Breast epithelium (tissue), 4 donors: ENCODE measurements at regions not wholly inside any gene's neighbourhood (a gene's known extent, or its start where the extent isn't known, plus 50 kb on each side); places are given as distances from the start of the nearest gene placed in this dataset.

Source experiments
- DNase-seq, 2 donors: peaks; one replicate each; pipeline ENCODE4 v3.0.0-alpha.2; 2019; ENCODE audit warnings: low spot score in 2 of 2
- H3K27ac ChIP-seq, 2 donors: fragments of 200-600 bp; sonication (generic) in 1 of 2; one replicate each; pipeline ENCODE4 v1.5.1; 2016 to 2019; ENCODE audit warnings: mild to moderate bottlenecking in 1 of 2
- H3K27me3 ChIP-seq, 2 donors: fragments of 200-600 bp; sonication (generic) in 1 of 2; one replicate each; pipeline versions ENCODE4 v1.5.1 to v1.6.0; 2017 to 2019; ENCODE audit warnings: control low read depth in 1 of 2, mild to moderate bottlenecking in 1 of 2
- H3K36me3 ChIP-seq: fragments of 200-600 bp; one replicate; pipeline ENCODE4 v1.5.1; 2019
- H3K4me1 ChIP-seq, 2 donors: fragments of 200-600 bp; sonication (generic); one replicate each; pipeline ENCODE4 v1.5.1; 2016 to 2019; ENCODE audit warnings: control low read depth in 1 of 2
- H3K4me3 ChIP-seq, 3 donors: fragments of 200-600 bp; sonication (generic); 1 replicate in 2 of 3; 2 replicates in 1 of 3; pipeline ENCODE4 v1.5.1; 2016 to 2019; ENCODE audit warnings: mild to moderate bottlenecking in 3 of 3, moderate library complexity in 2 of 3
- H3K9me3 ChIP-seq, 2 donors: fragments of 200-600 bp; sonication (generic) in 1 of 2; one replicate each; pipeline ENCODE4 v1.5.1; 2016 to 2019; ENCODE audit warnings: control low read depth in 1 of 2
- CTCF ChIP-seq, 3 donors: fragments of 450-650 bp; IDR thresholded peaks; one replicate each; pipeline ENCODE4 v1.5.1; 2016 to 2017; ENCODE audit warnings: antibody characterized with exemption in 3 of 3, mild to moderate bottlenecking in 3 of 3, moderate library complexity in 3 of 3
- POLR2A ChIP-seq: fragments of 450-650 bp; IDR thresholded peaks from one replicate; pipeline ENCODE4 v1.6.1; 2016; ENCODE audit warnings: antibody characterized with exemption, mild to moderate bottlenecking, moderate library complexity
- POLR2AphosphoS5 ChIP-seq, 3 donors: sonication (generic); formaldehyde crosslinking; IDR thresholded peaks; one replicate each; pipeline ENCODE4 v1.6.1; 2017; ENCODE audit warnings: antibody characterized with exemption in 3 of 3
- intact Hi-C: fragments of 100-400 bp; cut with DNase I; formaldehyde crosslinking; loops from one replicate; pipeline ENCODE4 v1.15.1; 2023; ENCODE audit warnings: low total_unique reads

- Histone ChIP-seq H3K4me3 (no peak overlapping the region), H3K4me1 (no peaks in the 10 kb centered on the region), H3K27ac (no peak overlapping the region), H3K36me3 (no peaks in the 10 kb centered on the region), H3K27me3 (peaks cover 0 to 39% of the 10 kb centered on the region in 2 donors), H3K9me3 (no peaks in the 10 kb centered on the region)
- intact Hi-C loops: loop anchor here (5.0 kb wide), 1 partner anchor 747 kb away; no protein-coding TSS in a partner anchor
- no peak for DNase-seq
- no peak for TF ChIP-seq POLR2AphosphoS5 (IDR thresholded peaks at IDR 0.05)
These were observed 313.0 kb upstream of the MYT1L start for GRCh38 chr2:2644040-2644439.

GRCh38 chr2:2642906-2643890 is 312.1 kb upstream of the MYT1L start:
- H3K4me1 ChIP-seq: no peaks in the 10 kb centered on the region
- no peak overlapping the region for H3K27ac ChIP-seq
- no peaks in the 10 kb centered on the region for H3K36me3 ChIP-seq
- H3K27me3 ChIP-seq: peaks cover 0 to 48% of the 10 kb centered on the region in 2 donors
- H3K4me3 ChIP-seq: no peak overlapping the region
- TF ChIP-seq POLR2AphosphoS5 (IDR thresholded peaks at IDR 0.05) (no peak), POLR2A (no peak), CTCF (IDR thresholded peaks at IDR 0.05) (no peak)
- no peak for DNase-seq
- intact Hi-C loops: loop anchor here (5.0 kb wide), 1 partner anchor 746 kb away; no protein-coding TSS in a partner anchor
- H3K9me3 ChIP-seq: no peaks in the 10 kb centered on the region

- Histone ChIP-seq H3K27ac (no peak overlapping the region), H3K4me3 (no peak overlapping the region), H3K9me3 (no peaks in the 10 kb centered on the region), H3K4me1 (no peaks in the 10 kb centered on the region), H3K36me3 (no peaks in the 10 kb centered on the region), H3K27me3 (peaks cover 0 to 48% of the 10 kb centered on the region in 2 donors)
- intact Hi-C loops: loop anchor here (5.0 kb wide), 1 partner anchor 744 kb away; no protein-coding TSS in a partner anchor
- DNase-seq: no peak
- no peak for TF ChIP-seq POLR2A
- no peak for TF ChIP-seq CTCF (IDR thresholded peaks at IDR 0.05)
- no peak for TF ChIP-seq POLR2AphosphoS5 (IDR thresholded peaks at IDR 0.05)
These were observed 310.7 kb upstream of the MYT1L start for GRCh38 chr2:2641541-2642410.

- H3K36me3 ChIP-seq: no peaks in the 10 kb centered on the region
- H3K27me3 ChIP-seq: peaks cover 0 to 47% of the 10 kb centered on the region in 2 donors
- no peaks in the 10 kb centered on the region for H3K9me3 ChIP-seq
- H3K4me1 ChIP-seq: no peaks in the 10 kb centered on the region
- no peak overlapping the region for H3K4me3 ChIP-seq
- no peak for DNase-seq
- intact Hi-C loops: loop anchor here (5.0 kb wide), 1 partner anchor 744 kb away; no protein-coding TSS in a partner anchor
- TF ChIP-seq POLR2AphosphoS5 (IDR thresholded peaks at IDR 0.05) (no peak), POLR2A (no peak), CTCF (IDR thresholded peaks at IDR 0.05) (no peak)
- H3K27ac ChIP-seq: no peak overlapping the region
These were observed 309.7 kb upstream of the MYT1L start for GRCh38 chr2:2640818-2641217.

- intact Hi-C loops: loop anchor here (5.0 kb wide), 1 partner anchor 743 kb away; no protein-coding TSS in a partner anchor
These were observed 309.3 kb upstream of the MYT1L start for GRCh38 chr2:2640371-2640770.

More at GRCh38 chr2:2640371-2640770, 309.3 kb upstream of the MYT1L start:
- TF ChIP-seq POLR2A (no peak), CTCF (IDR thresholded peaks at IDR 0.05) (no peak), POLR2AphosphoS5 (IDR thresholded peaks at IDR 0.05) (no peak)
- DNase-seq: no peak
- no peaks in the 10 kb centered on the region for H3K9me3 ChIP-seq
- H3K27ac ChIP-seq: no peak overlapping the region
- H3K27me3 ChIP-seq: peaks cover 0 to 43% of the 10 kb centered on the region in 2 donors
- no peaks in the 10 kb centered on the region for H3K4me1 ChIP-seq
- no peak overlapping the region for H3K4me3 ChIP-seq
- H3K36me3 ChIP-seq: no peaks in the 10 kb centered on the region
